ENCODE measurements at regions not wholly inside any gene's neighbourhood (a gene's known extent, or its start where the extent isn't known, plus 50 kb on each side); places are given as distances from the start of the nearest gene placed in this dataset.

GRCh38 chr5:143472576-143472975 is 69.1 kb upstream of the NR3C1 start:
- TF ChIP-seq, protein P1, sequence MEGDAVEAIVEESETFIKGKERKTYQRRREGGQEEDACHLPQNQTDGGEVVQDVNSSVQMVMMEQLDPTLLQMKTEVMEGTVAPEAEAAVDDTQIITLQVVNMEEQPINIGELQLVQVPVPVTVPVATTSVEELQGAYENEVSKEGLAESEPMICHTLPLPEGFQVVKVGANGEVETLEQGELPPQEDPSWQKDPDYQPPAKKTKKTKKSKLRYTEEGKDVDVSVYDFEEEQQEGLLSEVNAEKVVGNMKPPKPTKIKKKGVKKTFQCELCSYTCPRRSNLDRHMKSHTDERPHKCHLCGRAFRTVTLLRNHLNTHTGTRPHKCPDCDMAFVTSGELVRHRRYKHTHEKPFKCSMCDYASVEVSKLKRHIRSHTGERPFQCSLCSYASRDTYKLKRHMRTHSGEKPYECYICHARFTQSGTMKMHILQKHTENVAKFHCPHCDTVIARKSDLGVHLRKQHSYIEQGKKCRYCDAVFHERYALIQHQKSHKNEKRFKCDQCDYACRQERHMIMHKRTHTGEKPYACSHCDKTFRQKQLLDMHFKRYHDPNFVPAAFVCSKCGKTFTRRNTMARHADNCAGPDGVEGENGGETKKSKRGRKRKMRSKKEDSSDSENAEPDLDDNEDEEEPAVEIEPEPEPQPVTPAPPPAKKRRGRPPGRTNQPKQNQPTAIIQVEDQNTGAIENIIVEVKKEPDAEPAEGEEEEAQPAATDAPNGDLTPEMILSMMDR (IDR thresholded peaks at IDR 0.05): no peak
- TF ChIP-seq EZH2 (IDR thresholded peaks at IDR 0.05): no peak
- no peak for TF ChIP-seq EZH2phosphoT487 (IDR thresholded peaks at IDR 0.05)
